ENCODE measurements at regions not wholly inside any gene's neighbourhood (a gene's known extent, or its start where the extent isn't known, plus 50 kb on each side); places are given as distances from the start of the nearest gene placed in this dataset.

GRCh38 chr17:13395862-13396261 lies 205.9 kb downstream of the HS3ST3A1 start:
- Histone ChIP-seq H3K23me2 (ENCODE audit: low read depth, low read length) (no peaks in the 10 kb centered on the region), H3K27ac (ENCODE audit: low read depth, low read length) (no peak overlapping the region), H3K4me3 (ENCODE audit: extremely low read depth in 1 of 4, insufficient read depth in 2 of 4, low read depth in 3 of 4, low read length in 4 of 4) (no peak overlapping the region), H3K79me2 (ENCODE audit: control insufficient read depth in 1 of 2, insufficient read depth in 2 of 2, low read length in 2 of 2) (no peaks in the 10 kb centered on the region), H3K56ac (replicated peaks; ENCODE audit: insufficient read length, low read depth, low read length) (no peak overlapping the region), H2AFZ (ENCODE audit: low read length) (no peak overlapping the region), H4K20me1 (replicated peaks in 1 of 2; ENCODE audit: control insufficient read depth in 1 of 2, insufficient read depth in 2 of 2, low read length in 2 of 2) (no peaks in the 10 kb centered on the region), H3K27me3 (replicated peaks in 1 of 4; ENCODE audit: control insufficient read depth in 3 of 4, extremely low read depth in 1 of 4, insufficient read depth in 3 of 4, low read length in 3 of 4) (no peaks in the 10 kb centered on the region), H3K14ac (ENCODE audit: insufficient read length) (no peak overlapping the region), H2BK5ac (ENCODE audit: low read depth, low read length) (no peak overlapping the region), H4K5ac (ENCODE audit: insufficient read length, low read depth, low read length) (no peak overlapping the region), H2BK15ac (ENCODE audit: low read length) (no peak overlapping the region), H3K9me3 (ENCODE audit: insufficient read depth in 2 of 2, low read depth in 1 of 2, low read length in 1 of 2) (no peaks in the 10 kb centered on the region), H3K4me2 (ENCODE audit: insufficient read depth in 1 of 2, low read depth in 2 of 2, low read length in 2 of 2) (no peak overlapping the region), H4K8ac (ENCODE audit: extremely low read depth, insufficient read depth, low read length) (no peak overlapping the region), H3K4ac (replicated peaks; ENCODE audit: insufficient read length, low read depth, low read length) (no peak overlapping the region), H3K23ac (ENCODE audit: insufficient read length) (no peak overlapping the region), H3K79me1 (ENCODE audit: low read depth, low read length) (no peaks in the 10 kb centered on the region), H3K18ac (ENCODE audit: extremely low read depth, low read length) (no peak overlapping the region), H2BK120ac (replicated peaks; ENCODE audit: low read depth, low read length) (no peak overlapping the region), H3K9ac (replicated peaks in 1 of 4; ENCODE audit: extremely low read depth in 1 of 4, low read depth in 3 of 4, low read length in 3 of 4) (no peak overlapping the region), H3K4me1 (replicated peaks in 1 of 4; ENCODE audit: control insufficient read depth in 3 of 4, insufficient read depth in 4 of 4, low read length in 3 of 4) (no peaks in the 10 kb centered on the region; a peak in 1 of 7 replicates), H2BK20ac (ENCODE audit: low read length) (no peak overlapping the region), H3K36me3 (ENCODE audit: control insufficient read depth in 2 of 4, insufficient read depth in 4 of 4, low read length in 3 of 4) (no peaks in the 10 kb centered on the region), H2AK5ac (ENCODE audit: low read depth, low read length) (no peak overlapping the region), H4K91ac (replicated peaks; ENCODE audit: insufficient read length, low read length) (no peak overlapping the region), H2BK12ac (ENCODE audit: low read depth, low read length) (no peak overlapping the region)
- WGBS, 2 experiments (ENCODE audit: extremely low coverage in 1 of 2, insufficient coverage in 1 of 2, insufficient read length in 1 of 2, insufficient replicate concordance in 2 of 2, low coverage in 1 of 2, low lambda C conversion rate in 2 of 2, missing lambda C conversion rate in 1 of 2) = 87% methylated on average over 1 of the region's 1 CpG; no CpG with 5 or more reads in 1 of the 2 experiments
- DNase-seq (ENCODE audit: low read depth in 1 of 2, low spot score in 2 of 2) = no peak
- TF ChIP-seq ATF2 (IDR thresholded peaks at IDR 0.05; ENCODE audit: low read length) (no peak), SIN3A (conservative IDR thresholded peaks at IDR 0.05 in 1 of 2, IDR thresholded peaks at IDR 0.05 in 1 of 2; ENCODE audit: low read depth in 1 of 2, low read length in 2 of 2) (no peak), CTBP2 (IDR thresholded peaks at IDR 0.05; ENCODE audit: borderline replicate concordance, insufficient read depth, insufficient read length, low read length) (no peak), SRF (IDR thresholded peaks at IDR 0.05; ENCODE audit: low read depth, low read length) (no peak), CTCF (IDR thresholded peaks at IDR 0.05; ENCODE audit: control extremely low read depth in 1 of 3, insufficient read depth in 1 of 3, low read depth in 1 of 3, low read length in 3 of 3) (no peak), SIX5 (IDR thresholded peaks at IDR 0.05; ENCODE audit: low read depth, low read length) (no peak), CHD2 (IDR thresholded peaks at IDR 0.05; ENCODE audit: low read length) (no peak)
- no peak for FAIRE-seq
- CTCF ChIA-PET (ENCODE audit: partially characterized antibody) = no interaction called here
- POLR2A ChIA-PET (ENCODE audit: partially characterized antibody) = no interaction called here
